Suprapubic skin (tissue), 4 donors: ENCODE measurements at regions not wholly inside any gene's neighbourhood (a gene's known extent, or its start where the extent isn't known, plus 50 kb on each side); places are given as distances from the start of the nearest gene placed in this dataset.

Source experiments
- CTCF ChIP-seq, 2 donors: fragments of 200-600 bp in 1 of 2; fragments of 450-650 bp in 1 of 2; sonication (generic) in 1 of 2; IDR thresholded peaks; one replicate each; pipeline ENCODE4 v1.5.1; 2016 to 2019; ENCODE audit warnings: antibody characterized with exemption in 2 of 2, mild to moderate bottlenecking in 1 of 2, moderate library complexity in 1 of 2
- EP300 ChIP-seq: sonication (generic); formaldehyde crosslinking; IDR thresholded peaks from one replicate; pipeline ENCODE4 v1.6.1; 2017; ENCODE audit warnings: antibody characterized with exemption
- POLR2A ChIP-seq, 2 donors: fragments of 450-650 bp; IDR thresholded peaks; one replicate each; pipeline ENCODE4 v1.6.1; 2017; ENCODE audit warnings: antibody characterized with exemption in 2 of 2, mild to moderate bottlenecking in 2 of 2, moderate library complexity in 2 of 2
- POLR2AphosphoS5 ChIP-seq, 3 donors: sonication (generic); formaldehyde crosslinking; IDR thresholded peaks; one replicate each; pipeline ENCODE4 v1.6.1; 2017; ENCODE audit warnings: antibody characterized with exemption in 3 of 3

GRCh38 chr15:93476491-93477177, 387.6 kb upstream of the RGMA start:
- no peak for TF ChIP-seq POLR2A (IDR thresholded peaks at IDR 0.05)
- TF ChIP-seq CTCF (IDR thresholded peaks at IDR 0.05) = no peak
- TF ChIP-seq POLR2AphosphoS5 (IDR thresholded peaks at IDR 0.05) = no peak
- TF ChIP-seq EP300 = no peak
